Small intestine (tissue), 7 donors: ENCODE measurements at regions not wholly inside any gene's neighbourhood (a gene's known extent, or its start where the extent isn't known, plus 50 kb on each side); places are given as distances from the start of the nearest gene placed in this dataset.

Experiments
- DNase-seq, 2 donors: peaks; one replicate each; pipeline versions ENCODE4 v3.0.0 to v3.0.0-alpha.2; 2013
- FAIRE-seq: peaks from 2 replicates; lab custom pipeline; 2012; peaks lifted over from hg19 to GRCh38; lab: Jason Lieb, UNC
- H3K27ac ChIP-seq, 3 donors: one replicate each; pipeline ENCODE4 v1.5.1; 2013; ENCODE audit warnings: low read length in 2 of 3, mild to moderate bottlenecking in 2 of 3, control low read depth in 1 of 3, inconsistent platforms in 1 of 3, low read depth in 1 of 3, moderate library complexity in 1 of 3
- H3K27me3 ChIP-seq, 3 donors: one replicate each; pipeline ENCODE4 v1.6.1; 2013; ENCODE audit warnings: low read length in 3 of 3, inconsistent platforms in 1 of 3; ENCODE audit not compliant: control insufficient read depth in 3 of 3, insufficient read depth in 3 of 3
- H3K36me3 ChIP-seq, 3 donors: one replicate each; pipeline ENCODE4 v1.6.1; 2013; ENCODE audit warnings: low read length in 3 of 3, inconsistent platforms in 1 of 3, low read depth in 1 of 3, mild to moderate bottlenecking in 1 of 3, moderate library complexity in 1 of 3; ENCODE audit not compliant: control insufficient read depth in 3 of 3, insufficient read depth in 2 of 3
- H3K4me1 ChIP-seq, 3 donors: one replicate each; pipeline ENCODE4 v1.6.1; 2013; ENCODE audit warnings: low read length in 2 of 3, inconsistent platforms in 1 of 3, low read depth in 1 of 3, mild to moderate bottlenecking in 1 of 3, moderate library complexity in 1 of 3; ENCODE audit not compliant: control insufficient read depth in 3 of 3, insufficient read depth in 2 of 3
- H3K4me3 ChIP-seq, 3 donors: one replicate each; pipeline ENCODE4 v1.5.1; 2013; ENCODE audit warnings: low read length in 3 of 3, control low read depth in 1 of 3, inconsistent platforms in 1 of 3, low read depth in 1 of 3, mild to moderate bottlenecking in 1 of 3, moderate library complexity in 1 of 3
- H3K9me3 ChIP-seq, 2 donors: one replicate each; pipeline ENCODE4 v1.6.1; 2013; ENCODE audit warnings: low read depth in 1 of 2, low read length in 1 of 2; ENCODE audit not compliant: control insufficient read depth in 2 of 2, insufficient read depth in 1 of 2
- WGBS, 3 donors: extraction: QIAGEN DNeasy Blood & Tissue Kit; methylation state at CpG; one replicate each; pipeline ENCODE4 v1.1.7; 2013; 5-methylcytosine and 5-hydroxymethylcytosine counted together
- donor health status: healthy with polysubstance abuse.
- donor health status: control.
- donor health status: control.
- donor health status: Bipolar disorder and iron deficiency.
- donor health status: healthy.

- H3K27ac ChIP-seq: no peak overlapping the region
- H3K9me3 ChIP-seq: no peaks in the 10 kb centered on the region
- no peaks in the 10 kb centered on the region for H3K36me3 ChIP-seq
- no peaks in the 10 kb centered on the region for H3K4me1 ChIP-seq
- DNase-seq: no peak
- WGBS, 3 donors: 35 to 80% (median 54%) methylated on average over 1 of the region's 1 CpG
- H3K4me3 ChIP-seq: no peak overlapping the region
- no peaks in the 10 kb centered on the region for H3K27me3 ChIP-seq
- FAIRE-seq: no peak
These were observed 377.4 kb upstream of the RGMA start for GRCh38 chr15:93466380-93466779.

- no peaks in the 10 kb centered on the region for H3K27me3 ChIP-seq
- DNase-seq: no peak
- H3K4me3 ChIP-seq: no peak overlapping the region
- FAIRE-seq: no peak
- H3K9me3 ChIP-seq: no peaks in the 10 kb centered on the region
- H3K27ac ChIP-seq: no peak overlapping the region
- H3K36me3 ChIP-seq: no peaks in the 10 kb centered on the region
- no peaks in the 10 kb centered on the region for H3K4me1 ChIP-seq
- 67 to 87% (median 78%) methylated on average over 4 of the region's 4 CpGs for WGBS, 3 donors
These were observed 373.7 kb upstream of the RGMA start for GRCh38 chr15:93462690-93463089.

GRCh38 chr15:93460717-93461116 lies 371.7 kb upstream of the RGMA start:
- Histone ChIP-seq H3K9me3 (no peaks in the 10 kb centered on the region), H3K27ac (no peak overlapping the region), H3K4me1 (no peaks in the 10 kb centered on the region), H3K36me3 (no peaks in the 10 kb centered on the region), H3K4me3 (no peak overlapping the region), H3K27me3 (no peaks in the 10 kb centered on the region)
- no peak for DNase-seq
- FAIRE-seq: no peak

GRCh38 chr15:93459396-93459795 lies 370.4 kb upstream of the RGMA start:
- no peaks in the 10 kb centered on the region for H3K9me3 ChIP-seq
- H3K4me1 ChIP-seq: no peaks in the 10 kb centered on the region
- 95 to 97% (median 95%) methylated on average over 3 of the region's 3 CpGs for WGBS, 3 donors
- no peaks in the 10 kb centered on the region for H3K27me3 ChIP-seq
- FAIRE-seq: no peak
- no peak overlapping the region for H3K27ac ChIP-seq
- no peak for DNase-seq
- no peaks in the 10 kb centered on the region for H3K36me3 ChIP-seq
- no peak overlapping the region for H3K4me3 ChIP-seq

GRCh38 chr15:93458597-93458996 lies 369.6 kb upstream of the RGMA start:
- FAIRE-seq: no peak
- 64 to 76% (median 74%) methylated on average over 5 of the region's 5 CpGs for WGBS, 3 donors
- Histone ChIP-seq H3K27me3 (no peaks in the 10 kb centered on the region), H3K27ac (no peak overlapping the region), H3K4me3 (no peak overlapping the region), H3K36me3 (no peaks in the 10 kb centered on the region), H3K9me3 (no peaks in the 10 kb centered on the region), H3K4me1 (no peaks in the 10 kb centered on the region)
- no peak for DNase-seq

GRCh38 chr15:93454788-93455187 lies 365.8 kb upstream of the RGMA start:
- no peak overlapping the region for H3K4me3 ChIP-seq
- FAIRE-seq (no peak), DNase-seq (no peak)
- H3K27ac ChIP-seq: no peak overlapping the region
- no peaks in the 10 kb centered on the region for H3K27me3 ChIP-seq
- 31 to 61% (median 57%) methylated on average over 7 of the region's 7 CpGs for WGBS, 3 donors
- H3K4me1 ChIP-seq: no peaks in the 10 kb centered on the region
- no peaks in the 10 kb centered on the region for H3K9me3 ChIP-seq
- no peaks in the 10 kb centered on the region for H3K36me3 ChIP-seq

GRCh38 chr15:93452537-93453211 lies 363.7 kb upstream of the RGMA start:
- no peaks in the 10 kb centered on the region for H3K36me3 ChIP-seq
- FAIRE-seq: no peak
- no peaks in the 10 kb centered on the region for H3K27me3 ChIP-seq
- H3K4me1 ChIP-seq: no peaks in the 10 kb centered on the region
- H3K4me3 ChIP-seq: no peak overlapping the region
- H3K9me3 ChIP-seq: no peaks in the 10 kb centered on the region
- H3K27ac ChIP-seq: peak overlapping the region in 1 of 3 donors; percentile 66
- no peak for DNase-seq

- DNase-seq (no peak), FAIRE-seq (no peak)
- 32 to 43% (median 43%) methylated on average over 2 of the region's 2 CpGs for WGBS, 3 donors
- H3K27me3 ChIP-seq: no peaks in the 10 kb centered on the region
- H3K4me3 ChIP-seq: no peak overlapping the region
- H3K36me3 ChIP-seq: no peaks in the 10 kb centered on the region
- no peak overlapping the region for H3K27ac ChIP-seq
- no peaks in the 10 kb centered on the region for H3K4me1 ChIP-seq
- no peaks in the 10 kb centered on the region for H3K9me3 ChIP-seq
These were observed 362.8 kb upstream of the RGMA start for GRCh38 chr15:93451822-93452221.

- H3K36me3 ChIP-seq: no peaks in the 10 kb centered on the region
- no peak overlapping the region for H3K4me3 ChIP-seq
- H3K4me1 ChIP-seq: no peaks in the 10 kb centered on the region
- no peak for FAIRE-seq
- 53 to 65% (median 54%) methylated on average over 6 of the region's 6 CpGs for WGBS, 3 donors
- no peak overlapping the region for H3K27ac ChIP-seq
- no peak for DNase-seq
- H3K27me3 ChIP-seq: no peaks in the 10 kb centered on the region
- no peaks in the 10 kb centered on the region for H3K9me3 ChIP-seq
These were observed 362.3 kb upstream of the RGMA start for GRCh38 chr15:93451265-93451664.
